GM12878 (cell line): ENCODE measurements at regions not wholly inside any gene's neighbourhood (a gene's known extent, or its start where the extent isn't known, plus 50 kb on each side); places are given as distances from the start of the nearest gene placed in this dataset.
A peak's percentile ranks its signal among the peaks of the same experiment; 100 is the strongest.

Source experiments
- ATAC-seq: fragments of 200-7000 bp; cut with Tn5 transposase; 3 replicates; pipeline ENCODE4 v1.9.1; 2020; ENCODE audit warnings: mild to moderate bottlenecking, moderate library complexity
- BruUV-seq: library from RNA; stranded (reverse); fragments of 400-500 nt; replicated peaks from 2 replicates; lab custom pipeline; 2021; lab: Mats Ljungman, UMichigan
- CTCF ChIA-PET: fragments of 300-600 bp; sonication (Branson Sonifier 250); formaldehyde crosslinking; extraction: SDS; loops from one replicate; lab custom pipeline; 2021; ENCODE audit warnings: inconsistent platforms; lab: Yijun Ruan, JAX
- POLR2A ChIA-PET: fragments of 350-600 bp; formaldehyde crosslinking; extraction: SDS; loops from one replicate; lab custom pipeline; 2021; ENCODE audit warnings: inconsistent platforms; lab: Charles Lee
- RAD21 ChIA-PET: fragments of 300-600 bp; sonication (Branson Sonifier 250); formaldehyde crosslinking; loops from one replicate; lab custom pipeline; 2023; ENCODE audit warnings: antibody characterized with exemption; ENCODE audit not compliant: unreplicated experiment; lab: Charles Lee
- SMC1A ChIA-PET: fragments of 300-600 bp; sonication (Branson Sonifier 250); formaldehyde crosslinking; loops from one replicate; lab custom pipeline; 2023; ENCODE audit not compliant: unreplicated experiment, uncharacterized antibody; lab: Charles Lee
- DNase-seq: peaks from one replicate; pipeline ENCODE4 v3.0.0-alpha.2; 2011; ENCODE audit warnings: low read depth, low spot score
- FAIRE-seq: peaks from 3 replicates; lab custom pipeline; 2011; peaks lifted over from hg19 to GRCh38; lab: Jason Lieb, UNC
- H2AFZ ChIP-seq: 2 replicates; pipeline ENCODE4 v1.6.0; 2011; ENCODE audit warnings: low read depth, low read length, control low read depth; ENCODE audit not compliant: control insufficient read depth
- H3K27ac ChIP-seq: 2 replicates; pipeline ENCODE4 v1.5.1; 2011; ENCODE audit warnings: control low read depth; ENCODE audit not compliant: control insufficient read depth, insufficient read depth
- H3K27me3 ChIP-seq, 2 experiments: replicated peaks in 1 of 2; 2 replicates each; pipeline versions ENCODE4 v1.6.0 to v1.6.1; 2011; ENCODE audit warnings: low read length in 1 of 2; ENCODE audit not compliant: control insufficient read depth in 2 of 2, insufficient read depth in 2 of 2
- H3K36me3 ChIP-seq, 2 experiments: 2 replicates each; pipeline ENCODE4 v1.5.1; 2011; ENCODE audit warnings: low read length in 1 of 2; ENCODE audit not compliant: control insufficient read depth in 2 of 2, insufficient read depth in 2 of 2
- H3K4me1 ChIP-seq: 2 replicates; pipeline ENCODE4 v1.6.1; 2011; ENCODE audit warnings: mild to moderate bottlenecking, low read length, moderate library complexity, mixed read lengths; ENCODE audit not compliant: control insufficient read depth, insufficient read depth
- H3K4me2 ChIP-seq: 2 replicates; pipeline ENCODE4 v1.6.0; 2011; ENCODE audit warnings: control low read depth; ENCODE audit not compliant: control insufficient read depth, insufficient read depth
- H3K4me3 ChIP-seq: fragments of 200-600 bp; sonication (generic); 2 replicates; pipeline ENCODE4 v1.5.1; 2016
- H3K79me2 ChIP-seq: 2 replicates; pipeline ENCODE4 v1.6.0; 2011; ENCODE audit warnings: low read length; ENCODE audit not compliant: control insufficient read depth, insufficient read depth
- H3K9ac ChIP-seq: 2 replicates; pipeline ENCODE4 v1.8.0; 2011; ENCODE audit warnings: low read length, control low read depth, mixed read lengths; ENCODE audit not compliant: control insufficient read depth, insufficient read depth
- H3K9me3 ChIP-seq: replicated peaks from 3 replicates; pipeline ENCODE4 v1.5.1; 2011; ENCODE audit warnings: mild to moderate bottlenecking, low read length; ENCODE audit not compliant: control insufficient read depth, insufficient read depth
- H4K20me1 ChIP-seq: 2 replicates; pipeline ENCODE4 v1.6.0; 2011; ENCODE audit not compliant: control insufficient read depth, insufficient read depth
- ESRRA ChIP-seq: IDR thresholded peaks from 2 replicates; pipeline ENCODE4 v1.6.1; 2012; ENCODE audit warnings: mild to moderate bottlenecking, low read length, improper control_type of control experiment
- JUNB ChIP-seq: IDR thresholded peaks from 2 replicates; pipeline ENCODE4 v1.6.1; 2016; ENCODE audit warnings: antibody characterized with exemption, mild to moderate bottlenecking
- JUND ChIP-seq: IDR thresholded peaks from 2 replicates; pipeline ENCODE4 v1.6.1; 2012; ENCODE audit warnings: low read depth, mild to moderate bottlenecking, low read length, improper control_type of control experiment, moderate library complexity
- NFIC ChIP-seq: IDR thresholded peaks from 2 replicates; pipeline ENCODE4 v1.6.1; 2012; ENCODE audit warnings: low read depth, mild to moderate bottlenecking, inconsistent platforms, low read length, moderate library complexity
- PKNOX1 ChIP-seq: fragments of 450-650 bp; IDR thresholded peaks from 2 replicates; pipeline ENCODE4 v1.6.1; 2016; ENCODE audit warnings: mild to moderate bottlenecking
- RAD21 ChIP-seq: IDR thresholded peaks from 2 replicates; pipeline ENCODE4 v1.6.1; 2011; ENCODE audit warnings: mild to moderate bottlenecking, low read depth, low read length, moderate library complexity; ENCODE audit not compliant: insufficient read depth
- WGBS: methylation state at CpG from one replicate; pipeline ENCODE4 v1.1.6; 2016; ENCODE audit warnings: low lambda C conversion rate; ENCODE audit not compliant: insufficient replicate concordance, insufficient coverage; ENCODE audit errors: missing lambda C conversion rate; 5-methylcytosine and 5-hydroxymethylcytosine counted together
- in situ Hi-C: fragments of 300-500 bp; cut with MboI; formaldehyde crosslinking; loops from 9 replicates; pipeline ENCODE4 v1.14.3; 2018; ENCODE audit warnings: mixed read lengths
- intact Hi-C: fragments of 100-400 bp; cut with micrococcal nuclease; formaldehyde crosslinking; loops from one replicate; pipeline ENCODE4 v1.14.2; 2022; ENCODE audit not compliant: unreplicated experiment
- TF ChIP-seq, protein P1 (sequence below): fragments of 450-650 bp; IDR thresholded peaks from 2 replicates; pipeline ENCODE4 v1.6.1; 2016; ENCODE audit warnings: mild to moderate bottlenecking

- CTCF ChIA-PET = no interaction called here
These were observed 95.4 kb upstream of the SEMA3C start for GRCh38 chr7:81014266-81014665.

More at GRCh38 chr7:81014266-81014665, 95.4 kb upstream of the SEMA3C start:
- WGBS = 2% methylated on average over 2 of the region's 2 CpGs
- H3K9me3 ChIP-seq = no peaks in the 10 kb centered on the region
- no peaks in the 10 kb centered on the region for H3K4me1 ChIP-seq
- no peak overlapping the region for H3K4me2 ChIP-seq
- SMC1A ChIA-PET = no interaction called here
- DNase-seq = no peak
- H4K20me1 ChIP-seq = no peaks in the 10 kb centered on the region
- no peak for FAIRE-seq
- H3K9ac ChIP-seq = no peak overlapping the region
- H3K27me3 ChIP-seq = no peaks in the 10 kb centered on the region
- no TSS peak for BruUV-seq
- TF ChIP-seq ESRRA (no peak), NFIC (no peak), JUNB (peak; percentile 28), RAD21 (no peak), PKNOX1 (no peak), JUND (no peak)
- TF ChIP-seq, protein P1, sequence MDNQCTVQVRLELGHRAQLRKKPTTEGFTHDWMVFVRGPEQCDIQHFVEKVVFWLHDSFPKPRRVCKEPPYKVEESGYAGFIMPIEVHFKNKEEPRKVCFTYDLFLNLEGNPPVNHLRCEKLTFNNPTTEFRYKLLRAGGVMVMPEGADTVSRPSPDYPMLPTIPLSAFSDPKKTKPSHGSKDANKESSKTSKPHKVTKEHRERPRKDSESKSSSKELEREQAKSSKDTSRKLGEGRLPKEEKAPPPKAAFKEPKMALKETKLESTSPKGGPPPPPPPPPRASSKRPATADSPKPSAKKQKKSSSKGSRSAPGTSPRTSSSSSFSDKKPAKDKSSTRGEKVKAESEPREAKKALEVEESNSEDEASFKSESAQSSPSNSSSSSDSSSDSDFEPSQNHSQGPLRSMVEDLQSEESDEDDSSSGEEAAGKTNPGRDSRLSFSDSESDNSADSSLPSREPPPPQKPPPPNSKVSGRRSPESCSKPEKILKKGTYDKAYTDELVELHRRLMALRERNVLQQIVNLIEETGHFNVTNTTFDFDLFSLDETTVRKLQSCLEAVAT = no peak
- TF ChIP-seq, all 136 proteins: peak for 1
- Histone ChIP-seq H3K4me3 (no peak overlapping the region), H3K27ac (no peak overlapping the region), H2AFZ (no peak overlapping the region), H3K36me3 (no peaks in the 10 kb centered on the region), H3K79me2 (no peaks in the 10 kb centered on the region)
- ChIA-PET POLR2A (interaction anchor here (0.6 kb wide), 1 partner anchor 8 kb away, joined by 4 read pairs; no protein-coding TSS in a partner anchor), RAD21 (no interaction called here)
- in situ Hi-C loops = no loop called here
- no peak for ATAC-seq
- intact Hi-C loops = no loop called here
